WTC11 (cell line): ENCODE measurements at regions not wholly inside any gene's neighbourhood (a gene's known extent, or its start where the extent isn't known, plus 50 kb on each side); places are given as distances from the start of the nearest gene placed in this dataset.

Source experiments
- ATAC-seq: fragments of 200-7000 bp; cut with Tn5 transposase; 2 replicates; pipeline ENCODE4 v1.10.0; 2021; ENCODE audit warnings: mild to moderate bottlenecking, moderate library complexity
- CTCF ChIA-PET: fragments of 300-600 bp; sonication (Branson Sonifier 250); formaldehyde crosslinking; loops from one replicate; lab custom pipeline; 2021; ENCODE audit warnings: antibody characterized with exemption; lab: Charles Lee
- POLR2A ChIA-PET: fragments of 350-600 bp; sonication (Branson Sonifier 250); formaldehyde crosslinking; loops from one replicate; lab custom pipeline; 2021; ENCODE audit warnings: antibody characterized with exemption; lab: Charles Lee
- DNase-seq: peaks from one replicate; pipeline ENCODE4 v3.0.0; 2021; ENCODE audit warnings: low spot score
- H3K27ac Mint-ChIP-seq: 2 replicates; pipeline ENCODE4 v1.8.0; 2021; ENCODE audit warnings: mixed read lengths
- H3K27me3 Mint-ChIP-seq: 2 replicates; pipeline ENCODE4 v1.8.0; 2021; ENCODE audit warnings: low read depth, mild to moderate bottlenecking, moderate library complexity, mixed read lengths
- H3K36me3 Mint-ChIP-seq: 2 replicates; pipeline ENCODE4 v1.8.0; 2021; ENCODE audit warnings: mixed read lengths
- H3K4me1 Mint-ChIP-seq: 2 replicates; pipeline ENCODE4 v1.8.0; 2022; ENCODE audit warnings: mixed read lengths
- H3K4me3 Mint-ChIP-seq: 2 replicates; pipeline ENCODE4 v1.8.0; 2021; ENCODE audit warnings: mild to moderate bottlenecking, moderate library complexity, mixed read lengths
- H3K9me3 Mint-ChIP-seq: 2 replicates; pipeline ENCODE4 v1.8.0; 2021; ENCODE audit warnings: mixed read lengths
- JAZF1 ChIP-seq: fragments of 250-450 bp; sonication (Bioruptor Pico); IDR thresholded peaks from 2 replicates; pipeline ENCODE4 v1.9.0; 2021; ENCODE audit warnings: moderate library complexity, mild to moderate bottlenecking, inconsistent platforms
- JUN ChIP-seq: sonication (generic); formaldehyde crosslinking; IDR thresholded peaks from 2 replicates; pipeline ENCODE4 v1.8.0; 2023; ENCODE audit warnings: mild to moderate bottlenecking, missing genetic modification reagents
- MAX ChIP-seq: sonication (generic); formaldehyde crosslinking; IDR thresholded peaks from 2 replicates; pipeline ENCODE4 v1.8.0; 2022; ENCODE audit warnings: mild to moderate bottlenecking, missing genetic modification reagents
- MLX ChIP-seq: sonication (generic); formaldehyde crosslinking; IDR thresholded peaks from 2 replicates; pipeline ENCODE4 v1.8.1; 2023; ENCODE audit warnings: mild to moderate bottlenecking, missing genetic modification reagents, moderate library complexity
- MXD4 ChIP-seq: fragments of 250-450 bp; sonication (Bioruptor Pico); IDR thresholded peaks from 2 replicates; pipeline ENCODE4 v1.8.0; 2021; ENCODE audit warnings: mild to moderate bottlenecking, moderate library complexity, borderline replicate concordance
- NFE2L1 ChIP-seq: sonication (generic); formaldehyde crosslinking; IDR thresholded peaks from 2 replicates; pipeline ENCODE4 v1.8.1; 2023; ENCODE audit warnings: missing genetic modification reagents
- NR3C1 ChIP-seq: sonication (generic); formaldehyde crosslinking; conservative IDR thresholded peaks from 2 replicates; pipeline ENCODE4 v1.8.1; 2023; ENCODE audit warnings: low read depth, mild to moderate bottlenecking, missing genetic modification reagents
- SOX15 ChIP-seq: fragments of 250-450 bp; sonication (Bioruptor Pico); IDR thresholded peaks from 2 replicates; pipeline ENCODE4 v1.9.0; 2021; ENCODE audit warnings: mild to moderate bottlenecking
- TEAD1 ChIP-seq: sonication (generic); formaldehyde crosslinking; IDR thresholded peaks from 2 replicates; pipeline ENCODE4 v1.8.0; 2022; ENCODE audit warnings: mild to moderate bottlenecking, missing genetic modification reagents
- ZNF281 ChIP-seq: sonication (generic); formaldehyde crosslinking; IDR thresholded peaks from 2 replicates; pipeline ENCODE4 v1.8.0; 2023; ENCODE audit warnings: mild to moderate bottlenecking, missing genetic modification reagents
- ZNF425 ChIP-seq: fragments of 250-450 bp; sonication (Bioruptor Pico); conservative IDR thresholded peaks from 2 replicates; pipeline ENCODE4 v1.9.0; 2021; ENCODE audit warnings: mild to moderate bottlenecking
- ZNF532 ChIP-seq: fragments of 250-450 bp; sonication (Bioruptor Pico); IDR thresholded peaks from 2 replicates; pipeline ENCODE4 v1.9.0; 2021; ENCODE audit warnings: mild to moderate bottlenecking, borderline replicate concordance
- TF ChIP-seq, protein P1 (sequence below): fragments of 200-600 bp; IDR thresholded peaks from 2 replicates; pipeline ENCODE4 v1.8.0; 2022; ENCODE audit warnings: antibody characterized with exemption
- TF ChIP-seq, protein P2 (sequence below): sonication (generic); formaldehyde crosslinking; IDR thresholded peaks from 2 replicates; pipeline ENCODE4 v1.8.1; 2023; ENCODE audit warnings: mild to moderate bottlenecking, missing genetic modification reagents
- TF ChIP-seq, protein P3 (sequence below): sonication (generic); formaldehyde crosslinking; IDR thresholded peaks from 2 replicates; pipeline ENCODE4 v1.8.0; 2022; ENCODE audit warnings: missing genetic modification reagents
- TF ChIP-seq, protein P4 (sequence below): fragments of 250-450 bp; sonication (Bioruptor Pico); IDR thresholded peaks from 2 replicates; pipeline ENCODE4 v1.9.0; 2021; ENCODE audit warnings: moderate library complexity, mild to moderate bottlenecking, inconsistent platforms, borderline replicate concordance

DNA sequence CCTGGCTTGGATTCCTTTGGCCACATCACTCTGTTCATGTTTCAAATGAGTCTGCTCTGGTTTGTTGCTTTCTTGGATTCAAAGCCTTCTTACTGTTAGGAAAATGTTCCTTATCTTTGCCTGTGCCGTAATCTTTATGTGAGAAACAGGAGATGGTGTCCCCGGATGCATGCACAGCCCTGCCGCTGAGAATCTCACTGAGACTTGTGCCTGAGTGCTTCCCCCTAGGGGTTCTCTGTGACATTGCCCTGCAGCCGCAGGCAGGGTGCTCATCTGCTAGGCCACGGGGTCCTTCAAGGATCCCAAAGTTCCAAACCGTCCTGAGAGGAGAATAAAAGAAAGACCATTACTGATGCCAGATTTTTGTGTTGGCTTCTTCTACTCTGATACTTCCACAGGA, 81.4 kb upstream of the ANKRD55 start:
- ChIA-PET POLR2A (no interaction called here), CTCF (no interaction called here)
- no peak overlapping the region for H3K4me3 Mint-ChIP-seq
- H3K4me1 Mint-ChIP-seq = peaks cover 22% of the 10 kb centered on the region
- peak; percentile 35 for DNase-seq
- TF ChIP-seq MLX (CRISPR knock-in tag) (no peak), JAZF1 (CRISPR knock-in tag) (no peak), ZNF532 (CRISPR knock-in tag) (no peak)
- TF ChIP-seq, protein P1, sequence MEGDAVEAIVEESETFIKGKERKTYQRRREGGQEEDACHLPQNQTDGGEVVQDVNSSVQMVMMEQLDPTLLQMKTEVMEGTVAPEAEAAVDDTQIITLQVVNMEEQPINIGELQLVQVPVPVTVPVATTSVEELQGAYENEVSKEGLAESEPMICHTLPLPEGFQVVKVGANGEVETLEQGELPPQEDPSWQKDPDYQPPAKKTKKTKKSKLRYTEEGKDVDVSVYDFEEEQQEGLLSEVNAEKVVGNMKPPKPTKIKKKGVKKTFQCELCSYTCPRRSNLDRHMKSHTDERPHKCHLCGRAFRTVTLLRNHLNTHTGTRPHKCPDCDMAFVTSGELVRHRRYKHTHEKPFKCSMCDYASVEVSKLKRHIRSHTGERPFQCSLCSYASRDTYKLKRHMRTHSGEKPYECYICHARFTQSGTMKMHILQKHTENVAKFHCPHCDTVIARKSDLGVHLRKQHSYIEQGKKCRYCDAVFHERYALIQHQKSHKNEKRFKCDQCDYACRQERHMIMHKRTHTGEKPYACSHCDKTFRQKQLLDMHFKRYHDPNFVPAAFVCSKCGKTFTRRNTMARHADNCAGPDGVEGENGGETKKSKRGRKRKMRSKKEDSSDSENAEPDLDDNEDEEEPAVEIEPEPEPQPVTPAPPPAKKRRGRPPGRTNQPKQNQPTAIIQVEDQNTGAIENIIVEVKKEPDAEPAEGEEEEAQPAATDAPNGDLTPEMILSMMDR = peak; percentile 25; the same call in 1 of the 2 replicates
- TF ChIP-seq, protein P2, sequence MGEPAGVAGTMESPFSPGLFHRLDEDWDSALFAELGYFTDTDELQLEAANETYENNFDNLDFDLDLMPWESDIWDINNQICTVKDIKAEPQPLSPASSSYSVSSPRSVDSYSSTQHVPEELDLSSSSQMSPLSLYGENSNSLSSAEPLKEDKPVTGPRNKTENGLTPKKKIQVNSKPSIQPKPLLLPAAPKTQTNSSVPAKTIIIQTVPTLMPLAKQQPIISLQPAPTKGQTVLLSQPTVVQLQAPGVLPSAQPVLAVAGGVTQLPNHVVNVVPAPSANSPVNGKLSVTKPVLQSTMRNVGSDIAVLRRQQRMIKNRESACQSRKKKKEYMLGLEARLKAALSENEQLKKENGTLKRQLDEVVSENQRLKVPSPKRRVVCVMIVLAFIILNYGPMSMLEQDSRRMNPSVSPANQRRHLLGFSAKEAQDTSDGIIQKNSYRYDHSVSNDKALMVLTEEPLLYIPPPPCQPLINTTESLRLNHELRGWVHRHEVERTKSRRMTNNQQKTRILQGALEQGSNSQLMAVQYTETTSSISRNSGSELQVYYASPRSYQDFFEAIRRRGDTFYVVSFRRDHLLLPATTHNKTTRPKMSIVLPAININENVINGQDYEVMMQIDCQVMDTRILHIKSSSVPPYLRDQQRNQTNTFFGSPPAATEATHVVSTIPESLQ = no peak
- H3K27ac Mint-ChIP-seq = no peak overlapping the region
- H3K36me3 Mint-ChIP-seq = no peaks in the 10 kb centered on the region
- H3K27me3 Mint-ChIP-seq = peaks cover 59% of the 10 kb centered on the region
- peak; percentile 76 for ATAC-seq
- no peaks in the 10 kb centered on the region for H3K9me3 Mint-ChIP-seq

DNA sequence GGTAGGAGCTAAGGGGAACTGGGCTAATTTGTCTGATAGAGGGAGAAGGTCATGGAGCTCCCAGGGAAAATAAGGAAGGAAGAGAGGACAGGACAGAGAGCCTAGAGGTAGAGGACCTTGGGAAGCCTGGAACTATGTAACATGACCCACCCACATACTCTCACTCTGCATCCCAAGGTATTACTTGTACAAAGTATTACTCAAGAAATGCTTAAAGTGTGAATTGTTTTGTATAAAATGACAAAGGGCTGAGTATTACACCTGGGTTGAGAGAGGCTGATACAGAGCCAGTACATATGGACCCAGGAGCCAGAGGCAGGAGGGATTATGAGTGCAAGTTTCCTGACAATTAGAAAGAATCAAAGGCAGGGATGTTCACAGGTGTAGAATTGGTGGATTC, 80.5 kb upstream of the ANKRD55 start:
- H3K27ac Mint-ChIP-seq = no peak overlapping the region
- CTCF ChIA-PET = no interaction called here
- POLR2A ChIA-PET = no interaction called here
- TF ChIP-seq, protein P3, sequence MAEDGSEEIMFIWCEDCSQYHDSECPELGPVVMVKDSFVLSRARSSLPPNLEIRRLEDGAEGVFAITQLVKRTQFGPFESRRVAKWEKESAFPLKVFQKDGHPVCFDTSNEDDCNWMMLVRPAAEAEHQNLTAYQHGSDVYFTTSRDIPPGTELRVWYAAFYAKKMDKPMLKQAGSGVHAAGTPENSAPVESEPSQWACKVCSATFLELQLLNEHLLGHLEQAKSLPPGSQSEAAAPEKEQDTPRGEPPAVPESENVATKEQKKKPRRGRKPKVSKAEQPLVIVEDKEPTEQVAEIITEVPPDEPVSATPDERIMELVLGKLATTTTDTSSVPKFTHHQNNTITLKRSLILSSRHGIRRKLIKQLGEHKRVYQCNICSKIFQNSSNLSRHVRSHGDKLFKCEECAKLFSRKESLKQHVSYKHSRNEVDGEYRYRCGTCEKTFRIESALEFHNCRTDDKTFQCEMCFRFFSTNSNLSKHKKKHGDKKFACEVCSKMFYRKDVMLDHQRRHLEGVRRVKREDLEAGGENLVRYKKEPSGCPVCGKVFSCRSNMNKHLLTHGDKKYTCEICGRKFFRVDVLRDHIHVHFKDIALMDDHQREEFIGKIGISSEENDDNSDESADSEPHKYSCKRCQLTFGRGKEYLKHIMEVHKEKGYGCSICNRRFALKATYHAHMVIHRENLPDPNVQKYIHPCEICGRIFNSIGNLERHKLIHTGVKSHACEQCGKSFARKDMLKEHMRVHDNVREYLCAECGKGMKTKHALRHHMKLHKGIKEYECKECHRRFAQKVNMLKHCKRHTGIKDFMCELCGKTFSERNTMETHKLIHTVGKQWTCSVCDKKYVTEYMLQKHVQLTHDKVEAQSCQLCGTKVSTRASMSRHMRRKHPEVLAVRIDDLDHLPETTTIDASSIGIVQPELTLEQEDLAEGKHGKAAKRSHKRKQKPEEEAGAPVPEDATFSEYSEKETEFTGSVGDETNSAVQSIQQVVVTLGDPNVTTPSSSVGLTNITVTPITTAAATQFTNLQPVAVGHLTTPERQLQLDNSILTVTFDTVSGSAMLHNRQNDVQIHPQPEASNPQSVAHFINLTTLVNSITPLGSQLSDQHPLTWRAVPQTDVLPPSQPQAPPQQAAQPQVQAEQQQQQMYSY (CRISPR knock-in tag) = no peak
- no peak for TF ChIP-seq NR3C1 (CRISPR knock-in tag)
- no peak for TF ChIP-seq ZNF281
- TF ChIP-seq NFE2L1 (CRISPR knock-in tag) = no peak
- TF ChIP-seq MXD4 = no peak
- TF ChIP-seq, protein P4, sequence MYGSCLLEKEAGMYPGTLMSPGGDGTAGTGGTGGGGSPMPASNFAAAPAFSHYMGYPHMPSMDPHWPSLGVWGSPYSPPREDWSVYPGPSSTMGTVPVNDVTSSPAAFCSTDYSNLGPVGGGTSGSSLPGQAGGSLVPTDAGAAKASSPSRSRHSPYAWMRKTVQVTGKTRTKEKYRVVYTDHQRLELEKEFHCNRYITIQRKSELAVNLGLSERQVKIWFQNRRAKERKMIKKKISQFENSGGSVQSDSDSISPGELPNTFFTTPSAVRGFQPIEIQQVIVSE (CRISPR knock-in tag) = no peak
- no peak for TF ChIP-seq TEAD1 (CRISPR knock-in tag)
- no peak for TF ChIP-seq MAX (CRISPR knock-in tag)
- TF ChIP-seq JUN (CRISPR knock-in tag) = no peak
- no peak for TF ChIP-seq SOX15 (CRISPR knock-in tag)
- TF ChIP-seq ZNF425 (CRISPR knock-in tag) = no peak

More for the DNA sequence above, 80.5 kb upstream of the ANKRD55 start:
- no peak for DNase-seq
- 0 out of 2 replicates have a peak, but pooled peaks cover 5% of the 10 kb centered on the region for H3K9me3 Mint-ChIP-seq
- H3K27me3 Mint-ChIP-seq = peaks cover 63% of the 10 kb centered on the region
- no peaks in the 10 kb centered on the region for H3K36me3 Mint-ChIP-seq
- no peak overlapping the region for H3K4me3 Mint-ChIP-seq
- no peak for ATAC-seq
- H3K4me1 Mint-ChIP-seq = peaks cover 17% of the 10 kb centered on the region
